HL-60 (cell line): ENCODE measurements at regions not wholly inside any gene's neighbourhood (a gene's known extent, or its start where the extent isn't known, plus 50 kb on each side); places are given as distances from the start of the nearest gene placed in this dataset.

Source experiments
- DNase-seq, 2 experiments: peaks; one replicate each; pipeline ENCODE4 v3.0.0-alpha.2; 2010 to 2020; ENCODE audit warnings: low read depth in 1 of 2, low spot score in 1 of 2
- H3K27ac ChIP-seq: fragments of 250-450 bp; sonication (Bioruptor Pico); replicated peaks from 2 replicates; pipeline ENCODE4 v1.5.1; 2020; ENCODE audit warnings: mild to moderate bottlenecking, moderate library complexity
- H3K27me3 ChIP-seq: fragments of 250-450 bp; sonication (Bioruptor Pico); 2 replicates; pipeline ENCODE4 v1.5.1; 2021; ENCODE audit warnings: mild to moderate bottlenecking, moderate library complexity; ENCODE audit not compliant: insufficient read depth, poor library complexity, severe bottlenecking
- H3K4me3 ChIP-seq: replicated peaks from 2 replicates; pipeline ENCODE4 v1.5.1; 2011; ENCODE audit warnings: mild to moderate bottlenecking, control low read depth, low read length; ENCODE audit not compliant: insufficient read depth
- CTCF ChIP-seq: IDR thresholded peaks from one replicate; pipeline ENCODE4 v1.5.1; 2011; ENCODE audit warnings: low read length, control low read depth, inconsistent platforms; ENCODE audit not compliant: insufficient read depth
- GABPA ChIP-seq: IDR thresholded peaks from 2 replicates; pipeline ENCODE4 v1.6.1; 2012; ENCODE audit warnings: low read depth
- POLR2AphosphoS5 ChIP-seq: IDR thresholded peaks from 2 replicates; pipeline ENCODE4 v1.6.1; 2012; ENCODE audit warnings: low read depth
- REST ChIP-seq: IDR thresholded peaks from 2 replicates; pipeline ENCODE4 v1.6.1; 2012; ENCODE audit warnings: low read depth; ENCODE audit not compliant: insufficient replicate concordance
- SPI1 ChIP-seq: IDR thresholded peaks from 2 replicates; pipeline ENCODE4 v1.6.1; 2012; ENCODE audit warnings: low read depth, mild to moderate bottlenecking, borderline replicate concordance

GRCh38 chr16:26749072-26749471 is 317.7 kb upstream of the C16orf82 start:
- DNase-seq, result no peak
- Histone ChIP-seq H3K27ac (no peak overlapping the region), H3K27me3 (no peaks in the 10 kb centered on the region), H3K4me3 (no peak overlapping the region)
- TF ChIP-seq SPI1, result no peak
- no peak for TF ChIP-seq GABPA
- no peak for TF ChIP-seq POLR2AphosphoS5
- TF ChIP-seq CTCF, result no peak
- no peak for TF ChIP-seq REST

- H3K27ac ChIP-seq, result no peak overlapping the region
- H3K27me3 ChIP-seq, result no peaks in the 10 kb centered on the region
- TF ChIP-seq REST (no peak), CTCF (no peak), SPI1 (no peak), GABPA (no peak), POLR2AphosphoS5 (no peak)
- no peak overlapping the region for H3K4me3 ChIP-seq
- DNase-seq, result no peak
These were observed 314.6 kb upstream of the C16orf82 start for GRCh38 chr16:26752166-26752565.

- Histone ChIP-seq H3K27ac (no peak overlapping the region), H3K27me3 (no peaks in the 10 kb centered on the region), H3K4me3 (no peak overlapping the region)
- no peak for DNase-seq
- TF ChIP-seq GABPA (no peak), SPI1 (no peak), REST (no peak), POLR2AphosphoS5 (no peak), CTCF (no peak)
These were observed 310.1 kb upstream of the C16orf82 start for GRCh38 chr16:26756633-26757032.
